ENCODE measurements at regions not wholly inside any gene's neighbourhood (a gene's known extent, or its start where the extent isn't known, plus 50 kb on each side); places are given as distances from the start of the nearest gene placed in this dataset.
"Not testable (repeated sequence)": the region's sequence is repeated elsewhere in the genome, so short reads cannot be mapped to it uniquely, and the experiment has no call there.

DNA sequence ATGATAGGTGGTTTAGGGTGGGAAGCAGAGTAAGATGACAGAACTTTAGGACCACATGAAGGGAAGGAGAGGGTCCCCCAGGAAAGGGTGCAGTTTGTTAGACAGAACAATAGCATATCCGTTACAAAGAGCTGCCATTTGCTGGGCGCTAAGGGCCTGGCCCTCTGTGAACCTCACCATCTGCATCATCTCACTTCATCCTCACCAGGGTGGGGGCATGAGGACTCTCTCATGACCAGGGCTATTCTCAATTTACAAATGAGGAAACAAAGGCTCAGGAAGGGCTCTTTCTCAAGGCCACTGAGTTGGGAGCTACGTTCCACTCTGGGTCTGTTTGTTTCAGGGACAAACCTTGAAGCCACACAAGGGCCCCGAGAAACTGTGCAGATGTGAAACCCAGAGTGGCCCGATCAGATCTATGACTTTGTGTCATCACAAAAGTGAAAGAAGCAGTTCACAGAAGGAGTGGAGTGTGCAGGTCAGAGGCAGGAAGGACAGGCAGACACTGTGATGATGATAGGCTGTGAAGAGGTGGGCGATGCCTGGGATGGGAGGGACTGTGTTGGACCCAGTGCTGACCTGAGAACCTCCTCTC is 304.8 kb upstream of the PLGLB2 start:
- H3K36me3 ChIP-seq (replicated peaks in 1 of 2); DNase-seq; H3K27me3 ChIP-seq; intact Hi-C loops (cut with DNase I); H3K27ac ChIP-seq; H3K9me3 ChIP-seq (replicated peaks in 1 of 3); H3K4me3 ChIP-seq; H3K4me1 ChIP-seq (replicated peaks in 1 of 2): not testable (repeated sequence)
- 70 to 72% (median 71%) methylated on average over 3 to 5 of the region's 6 CpGs for WGBS, 4 donors

DNA sequence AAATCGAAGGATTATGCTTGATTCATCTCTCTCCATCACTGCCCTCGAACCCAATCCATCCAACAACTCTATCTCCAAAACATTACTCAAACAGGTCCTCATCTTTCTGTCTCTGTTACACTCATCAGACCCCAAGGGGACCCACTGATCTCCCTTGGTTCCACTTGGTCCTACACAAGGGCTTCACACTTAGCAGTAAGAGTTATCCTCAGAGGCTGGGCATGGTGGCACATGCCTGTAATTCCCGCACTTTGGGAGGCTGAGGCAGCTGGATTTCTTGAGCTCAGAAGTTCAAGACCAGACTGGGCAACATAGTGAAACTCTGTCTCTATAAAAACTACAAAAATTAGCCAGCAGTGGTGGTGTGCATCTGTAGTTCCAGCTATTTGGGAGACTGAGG is 302.9 kb upstream of the PLGLB2 start:
- H3K4me3 ChIP-seq; DNase-seq; H3K36me3 ChIP-seq (replicated peaks in 1 of 2); H3K9me3 ChIP-seq (replicated peaks in 1 of 3); H3K27me3 ChIP-seq; H3K4me1 ChIP-seq (replicated peaks in 1 of 2); H3K27ac ChIP-seq; intact Hi-C loops (cut with DNase I): not testable (repeated sequence)
- WGBS, 4 donors: 74 to 87% (median 79%) methylated on average over 3 of the region's 3 CpGs

DNA sequence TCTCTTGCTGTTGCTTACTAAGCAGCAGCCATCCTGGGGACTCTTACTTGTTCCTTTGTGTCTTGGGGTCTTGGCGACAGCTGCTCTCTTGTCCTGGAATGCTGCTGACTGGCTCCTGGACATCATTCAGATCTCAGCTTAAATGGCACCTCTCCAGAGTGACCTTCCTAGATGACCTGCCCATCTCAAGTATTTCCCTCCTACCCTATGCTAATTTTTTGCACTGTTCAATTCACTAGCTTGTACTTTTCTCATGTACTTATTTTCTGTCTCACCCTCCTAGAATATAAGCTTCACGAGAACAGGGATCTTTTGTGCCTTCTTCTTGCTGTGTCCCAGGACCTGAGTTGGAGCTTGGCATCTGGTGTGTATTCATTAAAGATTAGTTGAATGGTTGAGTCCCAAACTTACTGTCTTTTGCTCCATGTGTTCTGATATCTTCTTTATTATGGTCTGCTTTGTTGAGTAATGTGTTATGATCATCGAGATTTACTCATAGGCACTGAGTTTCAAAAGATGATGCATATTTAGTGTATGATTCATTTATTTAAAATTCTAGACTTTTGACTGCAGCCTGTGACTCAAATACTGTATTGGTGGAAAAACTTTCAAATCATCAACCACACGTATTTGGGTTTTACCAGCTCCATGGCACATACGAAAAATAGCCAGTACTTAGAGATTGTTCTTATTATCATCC is 302.1 kb upstream of the PLGLB2 start:
- WGBS, 4 donors: 66 to 85% (median 78%) methylated on average over 1 to 3 of the region's 5 CpGs
- peak overlapping the region in 1 of 5 donors; percentile 47 for H3K27ac ChIP-seq
- H3K9me3 ChIP-seq (replicated peaks in 1 of 3); H3K36me3 ChIP-seq (replicated peaks in 1 of 2); intact Hi-C loops (cut with DNase I); DNase-seq; H3K4me3 ChIP-seq; H3K4me1 ChIP-seq (replicated peaks in 1 of 2); H3K27me3 ChIP-seq: not testable (repeated sequence)

DNA sequence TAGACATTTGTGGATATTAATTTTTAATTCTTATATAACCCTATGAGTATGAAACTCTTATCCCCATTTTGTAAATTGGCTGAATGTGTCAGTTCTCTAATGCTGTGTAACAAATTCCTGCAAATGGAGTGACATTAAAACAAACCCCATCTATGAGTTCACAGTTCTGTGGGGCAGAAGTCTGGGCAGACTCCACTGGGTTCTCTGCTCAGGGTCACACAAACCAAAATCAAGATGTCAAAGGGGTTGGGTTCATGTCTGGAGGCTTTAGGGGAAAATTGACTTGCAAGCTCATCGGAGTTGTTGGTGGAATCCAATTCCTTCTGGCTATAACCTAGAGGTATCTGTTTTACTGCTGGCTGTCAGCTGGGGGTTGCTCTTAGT is 301.6 kb upstream of the PLGLB2 start:
- H3K4me3 ChIP-seq; intact Hi-C loops (cut with DNase I); H3K36me3 ChIP-seq (replicated peaks in 1 of 2); H3K4me1 ChIP-seq (replicated peaks in 1 of 2); DNase-seq; H3K27me3 ChIP-seq; H3K9me3 ChIP-seq (replicated peaks in 1 of 3): not testable (repeated sequence)
- H3K27ac ChIP-seq: peak overlapping the region in 1 of 5 donors; percentile 47
- no CpG with 5 or more reads among the region's 1 CpG for whole genome bisulfite sequencing, 4 donors

DNA sequence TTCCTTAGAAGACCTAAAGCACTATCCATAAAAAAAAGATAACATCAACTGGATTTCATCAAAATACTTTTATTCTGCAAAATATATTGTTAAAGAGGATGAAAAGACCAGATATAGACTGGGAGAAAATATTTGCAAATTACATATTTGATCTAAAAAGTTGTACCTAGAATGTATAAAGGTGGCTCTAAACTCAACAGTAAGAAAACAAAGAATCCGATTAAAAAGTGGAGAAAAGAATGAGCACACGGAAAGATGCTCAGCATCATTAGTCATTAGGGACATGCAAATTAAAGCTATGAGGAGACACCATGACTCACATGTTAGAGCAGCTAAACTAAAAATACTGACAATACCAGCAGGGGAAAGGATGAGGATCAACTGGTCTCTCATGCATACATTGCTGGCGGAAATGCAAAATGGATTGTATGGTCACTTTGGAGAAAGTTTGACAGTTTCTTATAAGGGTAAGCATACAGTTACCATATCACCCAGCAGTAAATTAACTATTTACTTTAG is 298.4 kb upstream of the PLGLB2 start:
- H3K9me3 ChIP-seq (replicated peaks in 1 of 3); intact Hi-C loops (cut with DNase I); H3K36me3 ChIP-seq (replicated peaks in 1 of 2); H3K4me1 ChIP-seq (replicated peaks in 1 of 2); H3K4me3 ChIP-seq; DNase-seq; H3K27ac ChIP-seq; H3K27me3 ChIP-seq: not testable (repeated sequence)
- WGBS, 4 donors: 67 to 86% (median 76%) methylated on average over 2 of the region's 3 CpGs

DNA sequence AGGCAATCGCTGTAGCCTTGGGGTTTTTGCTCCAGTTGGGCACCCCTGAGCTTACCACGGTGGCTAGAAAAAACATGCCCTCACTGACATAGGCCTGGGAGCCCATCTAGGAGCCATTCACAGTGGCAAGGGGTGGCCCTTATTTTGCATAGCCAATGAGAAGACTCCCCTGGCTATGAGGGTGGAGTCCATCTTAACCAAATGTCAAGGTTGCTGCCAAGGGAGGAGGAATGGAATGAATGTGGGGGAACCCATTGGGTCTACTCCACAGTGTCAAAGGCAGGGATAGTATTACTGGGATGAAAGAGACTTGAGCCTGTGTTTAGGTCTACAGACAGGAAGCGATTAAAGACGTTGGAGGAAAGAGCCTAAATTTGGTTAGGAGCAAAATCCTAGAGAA is 295.7 kb upstream of the PLGLB2 start:
- intact Hi-C loops (cut with DNase I); H3K27me3 ChIP-seq; H3K4me1 ChIP-seq (replicated peaks in 1 of 2); H3K27ac ChIP-seq; H3K9me3 ChIP-seq (replicated peaks in 1 of 3); H3K4me3 ChIP-seq; H3K36me3 ChIP-seq (replicated peaks in 1 of 2); DNase-seq: not testable (repeated sequence)
- 80 to 90% (median 83%) methylated on average over 2 to 4 of the region's 4 CpGs for WGBS, 4 donors

DNA sequence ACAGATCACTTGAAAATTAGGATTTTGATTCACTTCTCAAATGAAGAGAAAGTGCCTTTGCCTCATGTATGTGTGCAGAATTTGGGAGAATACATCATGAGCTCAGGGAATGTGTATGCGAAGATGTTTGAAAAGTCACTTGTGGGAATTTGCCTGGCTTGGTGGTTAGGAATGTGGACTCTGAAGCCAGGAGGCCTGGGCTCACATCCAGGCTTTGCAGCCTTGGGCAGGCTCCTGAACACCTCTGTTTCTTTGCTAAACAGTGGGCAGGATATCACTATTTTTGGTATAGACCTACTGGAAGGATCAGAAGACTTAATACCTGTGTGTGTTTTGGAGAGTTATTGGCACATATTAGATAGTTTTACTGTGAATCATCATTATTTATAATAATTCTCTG is 295.0 kb upstream of the PLGLB2 start:
- intact Hi-C loops (cut with DNase I); H3K4me1 ChIP-seq (replicated peaks in 1 of 2); H3K27me3 ChIP-seq; H3K36me3 ChIP-seq (replicated peaks in 1 of 2); H3K4me3 ChIP-seq; H3K9me3 ChIP-seq (replicated peaks in 1 of 3): not testable (repeated sequence)
- WGBS, 4 donors: 48 to 100% (median 58%) methylated on average over 1 of the region's 1 CpG
- DNase-seq: peak in 6 of 7 donors; percentile 22 to 74 (median 61)
- H3K27ac ChIP-seq: peak overlapping the region in 1 of 5 donors; percentile 40

DNA sequence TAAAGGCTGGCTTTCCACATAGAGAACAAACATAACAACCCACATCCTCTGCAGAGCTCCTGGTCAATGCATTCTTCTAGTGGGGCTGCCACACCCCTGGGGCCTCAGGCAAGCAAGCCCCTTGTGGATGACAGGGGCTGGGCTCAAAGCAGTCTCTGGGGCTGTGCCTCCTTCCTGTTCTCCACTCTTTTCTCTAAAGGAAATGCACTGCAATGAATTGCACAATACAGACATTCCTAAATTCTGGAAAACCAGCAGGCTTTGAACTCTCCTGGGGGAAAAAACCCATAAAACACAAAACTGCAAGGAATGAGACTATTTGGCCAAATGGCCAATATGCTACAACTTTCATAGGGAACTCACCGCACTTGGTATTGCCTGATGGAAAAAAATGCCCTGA is 293.9 kb upstream of the PLGLB2 start:
- H3K4me3 ChIP-seq; H3K9me3 ChIP-seq (replicated peaks in 1 of 3); DNase-seq; H3K36me3 ChIP-seq (replicated peaks in 1 of 2); H3K4me1 ChIP-seq (replicated peaks in 1 of 2); intact Hi-C loops (cut with DNase I); H3K27me3 ChIP-seq: not testable (repeated sequence)
- WGBS, 4 donors: 67 to 89% (median 78%) methylated on average over 1 of the region's 1 CpG
- H3K27ac ChIP-seq: peak overlapping the region in 1 of 5 donors; percentile 65

DNA sequence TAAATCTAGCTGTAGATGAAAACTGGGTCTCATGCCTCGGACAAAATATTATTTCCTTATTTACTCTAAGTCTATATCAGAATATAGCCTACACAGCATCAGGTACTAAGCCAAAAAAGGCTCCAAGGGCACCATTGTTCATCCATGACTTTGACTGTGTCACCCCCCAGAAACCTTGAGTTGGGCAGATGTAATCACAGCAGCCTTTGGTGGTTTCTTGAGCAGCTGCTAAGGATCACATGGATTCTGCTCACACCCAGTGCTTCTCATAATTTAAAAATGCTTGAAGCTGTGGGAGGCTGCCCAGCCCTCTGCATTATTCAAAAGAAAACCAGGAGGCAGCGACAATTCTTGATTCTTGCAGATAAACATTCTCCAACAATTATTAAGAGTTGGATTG is 293.5 kb upstream of the PLGLB2 start:
- DNase-seq; H3K9me3 ChIP-seq (replicated peaks in 1 of 3); intact Hi-C loops (cut with DNase I); H3K4me3 ChIP-seq; H3K4me1 ChIP-seq (replicated peaks in 1 of 2); H3K36me3 ChIP-seq (replicated peaks in 1 of 2); H3K27me3 ChIP-seq: not testable (repeated sequence)
- WGBS, 4 donors: 67 to 82% (median 72%) methylated on average over 2 of the region's 2 CpGs
- peak overlapping the region in 1 of 5 donors; percentile 65 for H3K27ac ChIP-seq

DNA sequence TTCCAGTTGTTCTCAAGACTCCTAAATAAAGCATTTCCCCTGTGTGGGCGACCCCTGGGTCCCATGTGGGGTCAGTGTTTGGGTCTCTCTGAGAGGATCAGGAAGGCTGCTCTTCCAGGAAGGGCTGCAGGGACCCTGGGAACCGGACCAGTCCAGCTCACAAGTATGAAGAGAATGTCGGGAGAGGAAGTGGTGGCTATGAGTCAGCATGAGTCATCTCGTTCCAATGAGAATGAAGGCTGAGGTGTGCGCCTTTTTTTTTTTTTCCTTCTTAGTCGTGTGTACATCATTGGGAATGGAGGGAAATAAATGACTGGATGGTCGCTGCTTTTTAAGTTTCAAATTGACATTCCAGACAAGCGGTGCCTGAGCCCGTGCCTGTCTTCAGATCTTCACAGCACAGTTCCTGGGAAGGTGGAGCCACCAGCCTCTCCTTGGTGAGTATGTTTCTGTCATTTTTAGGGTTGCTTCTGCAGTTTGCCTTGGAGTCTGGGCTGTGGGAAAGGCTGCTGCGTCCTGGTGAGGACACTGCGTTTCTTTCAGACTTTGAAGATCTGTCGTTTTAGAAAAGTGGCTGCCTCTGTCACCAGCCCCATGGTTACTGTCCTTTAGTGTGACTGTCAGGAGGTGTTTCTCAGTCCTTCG is 292.6 kb upstream of the PLGLB2 start:
- H3K27ac ChIP-seq: peak overlapping the region in 4 of 5 donors; percentile 50 to 87 (median 64)
- intact Hi-C loops (cut with DNase I); H3K4me1 ChIP-seq (replicated peaks in 1 of 2); DNase-seq; H3K36me3 ChIP-seq (replicated peaks in 1 of 2); H3K27me3 ChIP-seq; H3K9me3 ChIP-seq (replicated peaks in 1 of 3): not testable (repeated sequence)
- H3K4me3 ChIP-seq: peak overlapping the region in 1 of 4 donors; percentile 50
- WGBS, 4 donors: 0 to 10% (median 5%) methylated on average over 4 to 10 of the region's 13 CpGs

DNA sequence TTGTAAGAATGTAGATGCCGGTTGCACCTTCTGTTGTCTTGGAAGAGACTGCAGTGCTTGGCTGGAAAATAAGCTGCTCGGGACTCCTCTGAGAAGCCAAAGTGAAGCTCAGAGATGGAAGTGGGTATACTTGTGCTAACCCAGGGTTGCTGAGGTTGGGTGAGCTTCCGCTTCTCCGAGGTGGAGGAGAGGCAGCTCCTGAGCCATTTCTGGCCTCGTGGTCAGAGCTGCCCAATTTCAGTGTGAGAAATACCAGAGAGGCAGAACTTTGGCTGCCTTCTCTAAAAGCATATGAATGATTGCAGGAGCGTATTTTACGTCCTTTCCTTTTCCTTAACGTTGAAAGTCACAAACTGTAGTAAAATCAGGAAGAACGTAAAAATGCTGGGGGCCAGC is 292.0 kb upstream of the PLGLB2 start:
- peak overlapping the region in 4 of 5 donors; percentile 50 to 87 (median 64) for H3K27ac ChIP-seq
- H3K27me3 ChIP-seq; H3K4me1 ChIP-seq (replicated peaks in 1 of 2); H3K36me3 ChIP-seq (replicated peaks in 1 of 2); H3K9me3 ChIP-seq (replicated peaks in 1 of 3); intact Hi-C loops (cut with DNase I): not testable (repeated sequence)
- H3K4me3 ChIP-seq: peak overlapping the region in 1 of 4 donors; percentile 50
- WGBS, 4 donors: 9 to 23% (median 12%) methylated on average over 3 to 5 of the region's 9 CpGs
- DNase-seq: peak in 5 of 7 donors; percentile 13 to 57 (median 35)
